Chondrocyte (in vitro differentiated cells): ENCODE measurements at regions not wholly inside any gene's neighbourhood (a gene's known extent, or its start where the extent isn't known, plus 50 kb on each side); places are given as distances from the start of the nearest gene placed in this dataset.

Source experiments
- DNase-seq: peaks from one replicate; pipeline ENCODE4 v3.0.0; 2021; ENCODE audit warnings: mixed read lengths, low spot score
- H3K27ac Mint-ChIP-seq: one replicate; pipeline ENCODE4 v1.8.0; 2021; ENCODE audit warnings: mild to moderate bottlenecking, moderate library complexity, mixed read lengths; ENCODE audit not compliant: unreplicated experiment
- H3K27me3 Mint-ChIP-seq: 2 replicates; pipeline ENCODE4 v1.8.0; 2021; ENCODE audit warnings: low read depth, mixed read lengths
- H3K36me3 Mint-ChIP-seq: 2 replicates; pipeline ENCODE4 v1.8.0; 2021; ENCODE audit warnings: low read depth, mixed read lengths
- H3K4me1 Mint-ChIP-seq: 2 replicates; pipeline ENCODE4 v1.8.0; 2021; ENCODE audit warnings: low read depth, mild to moderate bottlenecking, mixed read lengths
- H3K4me3 Mint-ChIP-seq: one replicate; pipeline ENCODE4 v1.8.0; 2021; ENCODE audit warnings: mild to moderate bottlenecking, moderate library complexity, mixed read lengths; ENCODE audit not compliant: unreplicated experiment
- H3K9me3 Mint-ChIP-seq: 2 replicates; pipeline ENCODE4 v1.8.0; 2021; ENCODE audit warnings: low read depth, mixed read lengths
- CTCF ChIP-seq: fragments of 200-600 bp; sonication (generic); IDR thresholded peaks from 2 replicates; pipeline ENCODE4 v1.5.0; 2021; ENCODE audit warnings: antibody characterized with exemption, mild to moderate bottlenecking, moderate library complexity

GRCh38 chr10:16274911-16275310 lies 161.9 kb upstream of the PTER start:
- Mint-ChIP-seq H3K36me3 (no peaks in the 10 kb centered on the region), H3K9me3 (peaks cover 9% of the 10 kb centered on the region), H3K27ac (no peak overlapping the region), H3K4me1 (no peaks in the 10 kb centered on the region), H3K27me3 (peaks cover 3% of the 10 kb centered on the region), H3K4me3 (no peak overlapping the region)
- TF ChIP-seq CTCF, result no peak
- no peak for DNase-seq

- DNase-seq, result no peak
- H3K27me3 Mint-ChIP-seq, result peaks cover 3% of the 10 kb centered on the region
- no peaks in the 10 kb centered on the region for H3K4me1 Mint-ChIP-seq
- no peak for TF ChIP-seq CTCF
- peaks cover 6% of the 10 kb centered on the region for H3K9me3 Mint-ChIP-seq
- no peak overlapping the region for H3K4me3 Mint-ChIP-seq
- no peak overlapping the region for H3K27ac Mint-ChIP-seq
- H3K36me3 Mint-ChIP-seq, result no peaks in the 10 kb centered on the region
These were observed 156.2 kb upstream of the PTER start for GRCh38 chr10:16280595-16280994.

GRCh38 chr10:16292366-16292765 lies 144.4 kb upstream of the PTER start:
- Mint-ChIP-seq H3K4me1 (no peaks in the 10 kb centered on the region), H3K36me3 (no peaks in the 10 kb centered on the region), H3K4me3 (no peak overlapping the region), H3K27ac (no peak overlapping the region), H3K27me3 (peaks cover 16% of the 10 kb centered on the region), H3K9me3 (no peaks in the 10 kb centered on the region)
- no peak for TF ChIP-seq CTCF
- no peak for DNase-seq

GRCh38 chr10:16297069-16297468 lies 139.7 kb upstream of the PTER start:
- Mint-ChIP-seq H3K36me3 (no peaks in the 10 kb centered on the region), H3K27me3 (peaks cover 24% of the 10 kb centered on the region), H3K4me1 (no peaks in the 10 kb centered on the region), H3K4me3 (no peak overlapping the region), H3K27ac (no peak overlapping the region), H3K9me3 (no peaks in the 10 kb centered on the region)
- no peak for DNase-seq
- no peak for TF ChIP-seq CTCF

- no peak overlapping the region for H3K27ac Mint-ChIP-seq
- no peaks in the 10 kb centered on the region for H3K4me1 Mint-ChIP-seq
- no peak overlapping the region for H3K4me3 Mint-ChIP-seq
- no peak for TF ChIP-seq CTCF
- no peaks in the 10 kb centered on the region for H3K36me3 Mint-ChIP-seq
- peaks cover 24% of the 10 kb centered on the region for H3K27me3 Mint-ChIP-seq
- DNase-seq, result no peak
- H3K9me3 Mint-ChIP-seq, result no peaks in the 10 kb centered on the region
These were observed 139.2 kb upstream of the PTER start for GRCh38 chr10:16297642-16298041.
